DOHH2 (cell line): ENCODE measurements at regions not wholly inside any gene's neighbourhood (a gene's known extent, or its start where the extent isn't known, plus 50 kb on each side); places are given as distances from the start of the nearest gene placed in this dataset.

Experiments used
- H3F3A ChIP-seq: fragments of 200-600 bp; sonication (generic), shearing (Covaris generic); 2 replicates; pipeline ENCODE4 v1.6.0; 2016; ENCODE audit warnings: antibody characterized with exemption, mild to moderate bottlenecking; ENCODE audit not compliant: control insufficient read depth, insufficient read depth
- H3K27ac ChIP-seq: fragments of 200-600 bp; sonication (generic); 2 replicates; pipeline ENCODE4 v1.5.1; 2014; ENCODE audit warnings: low read depth, mild to moderate bottlenecking, low read length, moderate library complexity
- H3K27me3 ChIP-seq: fragments of 200-600 bp; sonication (generic); 2 replicates; pipeline ENCODE4 v1.6.1; 2014; ENCODE audit warnings: mild to moderate bottlenecking, low read length, mixed read lengths; ENCODE audit not compliant: control insufficient read depth
- H3K36me3 ChIP-seq: fragments of 200-600 bp; sonication (generic); 2 replicates; pipeline ENCODE4 v1.6.1; 2014; ENCODE audit warnings: mild to moderate bottlenecking, low read length, moderate library complexity, mixed read lengths; ENCODE audit not compliant: control insufficient read depth
- H3K4me1 ChIP-seq: fragments of 200-600 bp; sonication (generic); 2 replicates; pipeline ENCODE4 v1.6.1; 2014; ENCODE audit warnings: mild to moderate bottlenecking, low read length, mixed read lengths; ENCODE audit not compliant: control insufficient read depth
- H3K4me2 ChIP-seq: fragments of 200-600 bp; sonication (generic); 2 replicates; pipeline ENCODE4 v1.6.0; 2014; ENCODE audit warnings: mild to moderate bottlenecking, low read length, moderate library complexity
- H3K4me3 ChIP-seq: fragments of 200-600 bp; sonication (generic); 2 replicates; pipeline ENCODE4 v1.5.1; 2014; ENCODE audit warnings: mild to moderate bottlenecking, low read length, mixed read lengths
- H3K79me2 ChIP-seq: fragments of 200-600 bp; sonication (generic); 2 replicates; pipeline ENCODE4 v1.6.1; 2014; ENCODE audit warnings: mild to moderate bottlenecking, low read length, mixed read lengths; ENCODE audit not compliant: control insufficient read depth
- H3K9me2 ChIP-seq: fragments of 200-600 bp; sonication (generic); replicated peaks from 2 replicates; pipeline ENCODE4 v1.6.1; 2014; ENCODE audit warnings: mild to moderate bottlenecking, low read length, mixed read lengths; ENCODE audit not compliant: control insufficient read depth
- H3K9me3 ChIP-seq: fragments of 200-600 bp; sonication (generic); 2 replicates; pipeline ENCODE4 v1.6.1; 2014; ENCODE audit warnings: antibody characterized with exemption, low read length, mixed read lengths; ENCODE audit not compliant: control insufficient read depth, insufficient read depth
- H4K20me1 ChIP-seq: fragments of 200-600 bp; sonication (generic); 2 replicates; pipeline ENCODE4 v1.6.0; 2014; ENCODE audit warnings: low read depth, mild to moderate bottlenecking, antibody characterized with exemption, low read length, moderate library complexity; ENCODE audit not compliant: control insufficient read depth, insufficient read depth
- CTCF ChIP-seq: fragments of 200-600 bp; sonication (generic); IDR thresholded peaks from one replicate; pipeline ENCODE4 v1.5.1; 2014; ENCODE audit warnings: antibody characterized with exemption, mild to moderate bottlenecking, low read depth, low read length; ENCODE audit not compliant: poor library complexity, severe bottlenecking
- EZH2phosphoT487 ChIP-seq: fragments of 200-600 bp; sonication (generic); IDR thresholded peaks from 2 replicates; pipeline ENCODE4 v1.6.1; 2017; ENCODE audit warnings: borderline replicate concordance, mild to moderate bottlenecking, antibody characterized with exemption, low read length, moderate library complexity, mixed read lengths

GRCh38 chr13:22979952-22980351 lies 200.8 kb upstream of the SGCG start:
- no peak overlapping the region for H3K4me2 ChIP-seq
- no peaks in the 10 kb centered on the region for H4K20me1 ChIP-seq
- H3F3A ChIP-seq: no peaks in the 10 kb centered on the region
- no peaks in the 10 kb centered on the region for H3K9me2 ChIP-seq
- H3K4me3 ChIP-seq: no peak overlapping the region
- H3K27ac ChIP-seq: no peak overlapping the region
- H3K4me1 ChIP-seq: no peaks in the 10 kb centered on the region
- H3K27me3 ChIP-seq: no peaks in the 10 kb centered on the region
- no peaks in the 10 kb centered on the region for H3K79me2 ChIP-seq
- peaks cover 13% of the 10 kb centered on the region; the same call in 1 of the 2 replicates for H3K9me3 ChIP-seq
- TF ChIP-seq EZH2phosphoT487: no peak
- no peak for TF ChIP-seq CTCF
- no peaks in the 10 kb centered on the region for H3K36me3 ChIP-seq

GRCh38 chr13:22980936-22981335 lies 199.8 kb upstream of the SGCG start:
- Histone ChIP-seq H3K4me1 (no peaks in the 10 kb centered on the region), H3K9me3 (peaks cover 13% of the 10 kb centered on the region; the same call in 1 of the 2 replicates), H3K4me2 (no peak overlapping the region), H3K36me3 (no peaks in the 10 kb centered on the region), H3K9me2 (no peaks in the 10 kb centered on the region), H3K79me2 (no peaks in the 10 kb centered on the region), H3F3A (no peaks in the 10 kb centered on the region), H3K27me3 (no peaks in the 10 kb centered on the region), H3K27ac (no peak overlapping the region), H4K20me1 (no peaks in the 10 kb centered on the region), H3K4me3 (no peak overlapping the region)
- TF ChIP-seq EZH2phosphoT487: no peak
- TF ChIP-seq CTCF: no peak

- TF ChIP-seq CTCF: no peak
- TF ChIP-seq EZH2phosphoT487: no peak
- H3K9me2 ChIP-seq: no peaks in the 10 kb centered on the region; the same call in 1 of the 2 replicates
- no peak overlapping the region for H3K27ac ChIP-seq
- no peaks in the 10 kb centered on the region for H3K4me1 ChIP-seq
- no peak overlapping the region for H3K4me3 ChIP-seq
- no peaks in the 10 kb centered on the region for H4K20me1 ChIP-seq
- no peaks in the 10 kb centered on the region for H3K36me3 ChIP-seq
- no peaks in the 10 kb centered on the region for H3K27me3 ChIP-seq
- H3F3A ChIP-seq: no peaks in the 10 kb centered on the region
- H3K9me3 ChIP-seq: no peaks in the 10 kb centered on the region
- H3K79me2 ChIP-seq: no peaks in the 10 kb centered on the region
- H3K4me2 ChIP-seq: no peak overlapping the region
Observed at GRCh38 chr13:22993148-22993547, 187.6 kb upstream of the SGCG start.
